Keratinocyte (primary cell): ENCODE measurements at regions not wholly inside any gene's neighbourhood (a gene's known extent, or its start where the extent isn't known, plus 50 kb on each side); places are given as distances from the start of the nearest gene placed in this dataset.

ENCODE experiments used
- EZH2 ChIP-seq: IDR thresholded peaks from one replicate; pipeline ENCODE4 v1.6.1; 2012; ENCODE audit warnings: inconsistent platforms, mild to moderate bottlenecking, low read length, moderate library complexity
- TF ChIP-seq, protein P1 (sequence below), 3 experiments: IDR thresholded peaks in 1 of 3; conservative IDR thresholded peaks in 1 of 3; optimal IDR thresholded peaks in 1 of 3; 2 replicates in 2 of 3; 3 replicates in 1 of 3; pipeline versions ENCODE3 to v1.5.1; 2011; ENCODE audit warnings: low read length in 3 of 3, mild to moderate bottlenecking in 3 of 3, moderate library complexity in 2 of 3, control low read depth in 1 of 3, inconsistent platforms in 1 of 3; ENCODE audit not compliant: insufficient read depth in 2 of 3; ENCODE audit errors: extremely low read depth in 1 of 3

DNA sequence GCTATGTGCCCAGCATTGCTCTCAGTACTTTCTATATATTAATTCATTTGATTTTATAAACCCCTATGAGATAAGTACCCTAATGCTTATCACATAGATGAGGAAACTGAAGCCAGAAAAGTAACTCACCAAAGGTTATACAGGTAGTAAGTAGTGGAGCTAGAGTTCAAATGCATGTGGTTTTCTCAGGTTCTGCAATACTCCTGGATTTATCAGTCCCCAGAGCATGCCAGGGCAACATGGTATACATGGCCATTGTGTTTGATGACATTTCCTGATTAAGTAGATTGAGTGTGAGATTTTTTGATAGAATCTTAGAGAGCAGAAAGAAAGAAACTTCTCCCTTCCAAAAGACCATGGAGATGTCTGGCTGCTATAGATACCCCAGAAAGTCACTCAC, 233.1 kb downstream of the IKZF2 start:
- no peak for TF ChIP-seq EZH2
- TF ChIP-seq, protein P1, sequence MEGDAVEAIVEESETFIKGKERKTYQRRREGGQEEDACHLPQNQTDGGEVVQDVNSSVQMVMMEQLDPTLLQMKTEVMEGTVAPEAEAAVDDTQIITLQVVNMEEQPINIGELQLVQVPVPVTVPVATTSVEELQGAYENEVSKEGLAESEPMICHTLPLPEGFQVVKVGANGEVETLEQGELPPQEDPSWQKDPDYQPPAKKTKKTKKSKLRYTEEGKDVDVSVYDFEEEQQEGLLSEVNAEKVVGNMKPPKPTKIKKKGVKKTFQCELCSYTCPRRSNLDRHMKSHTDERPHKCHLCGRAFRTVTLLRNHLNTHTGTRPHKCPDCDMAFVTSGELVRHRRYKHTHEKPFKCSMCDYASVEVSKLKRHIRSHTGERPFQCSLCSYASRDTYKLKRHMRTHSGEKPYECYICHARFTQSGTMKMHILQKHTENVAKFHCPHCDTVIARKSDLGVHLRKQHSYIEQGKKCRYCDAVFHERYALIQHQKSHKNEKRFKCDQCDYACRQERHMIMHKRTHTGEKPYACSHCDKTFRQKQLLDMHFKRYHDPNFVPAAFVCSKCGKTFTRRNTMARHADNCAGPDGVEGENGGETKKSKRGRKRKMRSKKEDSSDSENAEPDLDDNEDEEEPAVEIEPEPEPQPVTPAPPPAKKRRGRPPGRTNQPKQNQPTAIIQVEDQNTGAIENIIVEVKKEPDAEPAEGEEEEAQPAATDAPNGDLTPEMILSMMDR (optimal IDR thresholded peaks at IDR 0.05 in 1 of 3, IDR thresholded peaks at IDR 0.05 in 1 of 3, conservative IDR thresholded peaks at IDR 0.05 in 1 of 3; ENCODE audit: extremely low read depth in 1 of 3, insufficient read depth in 2 of 3, low read length in 3 of 3) = no peak
